ENCODE measurements at regions not wholly inside any gene's neighbourhood (a gene's known extent, or its start where the extent isn't known, plus 50 kb on each side); places are given as distances from the start of the nearest gene placed in this dataset.

DNA sequence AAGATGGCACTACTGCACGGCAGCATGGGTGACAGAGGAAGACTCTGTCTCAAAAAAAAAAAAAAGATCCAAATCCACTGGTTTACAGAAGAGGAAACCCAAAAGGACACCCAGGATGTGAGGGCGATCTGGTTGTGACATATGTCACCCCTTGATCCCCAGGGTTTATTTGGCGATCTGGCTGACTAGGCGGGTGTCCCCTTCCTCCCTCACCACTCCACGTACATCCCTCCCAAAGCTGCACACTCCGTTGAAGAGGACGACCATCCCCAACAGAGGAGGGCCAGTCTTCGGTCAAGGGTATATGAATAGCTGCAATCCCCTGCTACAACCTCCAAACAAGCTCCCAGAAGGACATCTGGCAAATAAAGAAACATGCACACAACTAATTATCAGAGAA lies 111.6 kb downstream of the HTR5A start:
- DNase-seq (ENCODE audit: low spot score), result no peak

DNA sequence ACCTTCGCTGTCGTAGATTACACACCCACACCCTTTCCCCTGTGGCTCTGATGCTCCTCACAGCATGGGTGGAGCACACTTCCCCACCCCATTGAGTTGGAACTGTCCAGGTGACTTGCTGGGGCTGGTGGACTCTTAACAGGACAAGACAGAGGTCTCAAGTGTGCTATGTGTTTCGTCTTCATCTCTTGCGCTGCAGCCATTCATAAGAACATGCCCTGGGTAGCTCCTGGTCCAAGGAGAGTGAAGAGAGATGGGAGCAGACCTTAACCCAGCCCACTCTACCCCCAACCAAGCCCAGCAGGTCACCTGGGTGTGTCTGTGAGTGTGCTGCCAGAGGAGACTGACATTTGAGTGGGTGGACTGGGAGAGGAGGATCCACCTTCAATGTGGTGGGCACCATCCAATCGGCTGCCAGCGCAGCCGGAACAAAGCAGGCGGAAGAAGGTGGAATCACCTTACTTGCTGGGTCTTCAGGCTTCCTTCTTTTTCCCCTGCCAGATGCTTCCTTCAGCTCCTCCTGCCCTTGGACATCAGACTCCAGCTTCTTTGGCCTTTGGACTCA lies 112.4 kb downstream of the HTR5A start:
- no peak for DNase-seq (ENCODE audit: low spot score)

DNA sequence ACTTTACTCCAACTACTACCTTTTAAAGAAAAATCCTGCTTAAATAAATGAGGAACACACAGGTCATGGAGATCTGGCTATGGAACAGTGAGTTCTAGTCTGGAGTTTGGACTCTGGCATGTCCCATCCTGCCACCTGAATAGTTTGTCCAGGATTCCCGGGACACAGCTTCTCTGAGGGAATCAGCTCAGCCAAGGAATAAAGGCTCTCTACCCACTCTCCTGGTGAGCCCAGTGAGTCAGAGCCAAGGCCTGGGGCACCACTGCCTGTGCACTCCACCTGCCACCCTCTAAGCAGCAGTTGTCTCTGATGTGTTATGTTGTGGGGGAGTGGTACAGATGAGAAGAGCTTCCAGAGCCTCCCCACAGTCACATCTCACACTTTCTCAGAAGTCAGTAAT lies 113.5 kb downstream of the HTR5A start:
- DNase-seq (ENCODE audit: low spot score), result no peak

DNA sequence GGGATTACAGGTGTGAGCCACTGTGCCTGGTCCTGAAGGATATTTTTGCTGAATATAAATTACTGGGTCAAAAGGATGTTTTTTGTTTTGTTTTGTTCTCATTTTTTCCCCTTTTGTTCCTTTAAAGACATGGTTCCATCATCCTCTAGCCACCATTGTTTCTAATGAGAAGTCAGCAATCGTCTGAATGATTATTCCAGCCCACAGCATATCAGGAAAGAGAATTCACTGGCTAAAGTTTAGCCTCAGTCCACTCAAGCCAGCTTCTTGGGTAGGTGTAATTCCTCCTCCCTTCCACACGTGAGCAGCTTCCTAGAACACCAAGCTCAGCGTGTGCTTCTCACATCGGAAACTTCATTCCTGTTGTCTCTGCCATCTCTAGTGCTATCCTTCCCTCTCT lies 112.8 kb upstream of the INSIG1 start:
- DNase-seq (ENCODE audit: low spot score), result no peak

DNA sequence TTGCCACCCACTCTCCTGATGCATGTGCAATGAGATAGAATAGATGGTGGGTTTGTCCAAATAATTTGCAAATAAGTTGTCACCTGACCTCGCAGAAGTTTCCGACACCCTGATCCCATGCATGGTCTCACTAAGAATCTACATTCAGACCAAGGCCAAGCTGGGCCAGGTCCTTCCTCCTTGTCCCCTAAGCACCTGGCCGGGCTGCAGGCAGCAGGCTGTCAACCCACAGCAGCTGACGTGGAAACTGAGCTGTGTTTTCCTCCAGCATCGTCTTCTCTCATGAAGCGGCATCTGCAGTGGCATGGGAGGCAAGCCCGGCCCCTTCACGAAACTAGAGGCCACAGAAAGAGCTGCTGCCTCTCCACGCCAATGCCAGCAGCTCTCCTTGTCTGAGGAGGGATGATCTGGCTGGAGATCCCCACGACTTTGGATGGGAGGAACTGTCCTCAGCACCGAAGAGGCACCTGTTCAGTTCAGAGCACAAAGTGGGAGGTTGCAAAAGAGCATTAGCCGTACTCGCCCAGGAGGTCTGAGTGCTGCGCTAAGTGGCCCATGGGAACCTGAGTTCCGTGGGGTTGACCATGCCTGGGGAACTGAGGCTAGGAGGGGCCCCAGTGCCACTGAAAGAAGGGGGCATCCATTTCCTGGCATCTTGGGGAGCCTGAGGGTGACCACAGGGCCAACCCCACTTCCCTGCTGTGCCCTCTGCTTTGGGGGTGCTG lies 110.5 kb upstream of the INSIG1 start:
- DNase-seq (ENCODE audit: low spot score), result no peak

DNA sequence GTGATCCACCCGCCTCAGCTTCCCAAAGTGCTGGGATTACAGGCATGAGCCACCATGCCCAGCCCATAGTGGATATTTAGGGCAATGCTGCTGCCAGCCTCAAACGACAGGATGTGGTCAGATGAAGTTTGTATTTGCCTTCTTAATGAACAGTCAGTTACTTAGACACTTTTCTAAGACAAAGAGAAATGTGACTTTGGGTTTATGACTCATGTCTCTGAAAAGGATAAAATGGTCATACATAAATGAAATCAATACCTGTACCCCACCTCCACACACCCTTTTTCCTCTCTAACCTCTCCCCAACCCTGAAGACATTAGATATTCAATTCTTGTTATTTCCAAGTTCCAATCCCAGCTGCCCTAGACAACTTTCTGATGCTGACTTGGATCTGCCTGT lies 109.3 kb upstream of the INSIG1 start:
- DNase-seq (ENCODE audit: low spot score), result no peak

DNA sequence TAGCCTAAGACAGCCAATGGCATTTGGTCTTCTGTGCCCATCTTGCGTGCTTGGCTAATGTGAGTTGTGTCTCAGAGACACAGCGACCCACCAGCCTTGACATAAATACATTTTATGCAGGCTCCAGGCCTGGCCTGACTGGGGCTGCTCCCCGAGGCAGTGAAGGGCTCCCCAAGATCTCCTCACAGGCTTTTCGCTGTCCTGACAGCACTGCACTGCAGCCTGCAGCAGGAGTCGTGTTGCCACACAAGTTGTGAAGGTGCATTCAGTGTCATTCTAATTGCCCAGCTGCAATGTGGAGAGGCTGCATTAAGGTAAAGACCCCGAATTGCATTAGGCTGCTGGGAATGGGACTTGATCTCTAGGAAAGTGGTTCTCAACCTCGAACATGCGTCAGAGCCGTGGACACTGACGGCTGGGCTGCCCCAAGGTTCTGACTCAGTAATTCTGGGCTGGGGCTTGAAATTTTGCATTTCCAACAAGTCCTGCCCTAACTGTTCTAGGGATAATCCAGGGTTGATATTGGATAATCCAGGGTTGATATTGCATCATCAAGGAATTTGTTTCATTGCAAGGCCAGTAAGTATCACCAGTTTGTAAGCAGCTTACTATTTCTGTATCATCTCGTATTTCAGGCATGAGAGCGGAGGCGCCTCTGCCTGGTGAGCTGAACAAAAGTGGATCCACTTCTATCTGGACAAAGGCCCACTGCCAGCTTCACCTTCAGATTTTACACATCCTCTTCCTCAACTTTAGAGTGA lies 108.7 kb upstream of the INSIG1 start:
- DNase-seq (ENCODE audit: low spot score), result no peak

DNA sequence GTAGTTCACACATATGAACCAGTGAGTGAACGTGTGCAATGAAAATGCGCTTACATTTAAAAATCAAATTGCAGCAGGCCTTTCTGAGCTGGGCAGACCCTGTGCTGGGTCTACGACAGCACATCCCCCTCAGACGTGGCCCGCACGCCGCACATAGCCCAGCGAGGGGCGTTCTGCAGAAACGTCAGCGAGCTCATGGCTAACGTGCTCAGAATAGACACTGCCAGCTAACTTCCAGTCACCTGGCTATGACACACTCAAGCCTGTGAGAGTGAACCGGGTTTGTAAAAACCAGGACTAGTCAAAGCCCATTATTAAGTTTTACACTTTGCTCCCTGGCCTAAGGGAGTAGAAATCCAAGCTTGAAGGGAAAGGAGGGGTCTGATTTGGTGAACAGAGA lies 108.1 kb upstream of the INSIG1 start:
- DNase-seq (ENCODE audit: low spot score), result no peak

DNA sequence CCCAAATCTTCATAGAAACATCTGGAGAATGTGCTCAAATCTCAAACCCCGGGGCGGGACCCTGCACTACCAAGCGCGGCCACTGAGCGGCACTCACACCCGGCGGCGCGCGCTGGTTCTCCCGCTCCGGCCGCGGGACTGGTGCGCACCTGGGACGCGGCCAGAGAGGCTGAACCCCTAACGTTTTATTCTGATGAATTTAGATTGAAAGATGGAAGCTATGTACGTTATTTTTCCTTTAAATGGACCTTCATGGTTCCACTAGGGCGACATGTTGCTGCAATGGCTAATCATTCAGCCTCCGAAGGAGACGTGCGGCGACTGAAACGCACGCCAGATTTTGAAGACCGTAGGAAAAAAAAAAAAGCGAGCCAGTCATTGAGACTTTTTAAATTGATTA lies 107.0 kb upstream of the INSIG1 start:
- DNase-seq (ENCODE audit: low spot score), result peak; percentile 63

DNA sequence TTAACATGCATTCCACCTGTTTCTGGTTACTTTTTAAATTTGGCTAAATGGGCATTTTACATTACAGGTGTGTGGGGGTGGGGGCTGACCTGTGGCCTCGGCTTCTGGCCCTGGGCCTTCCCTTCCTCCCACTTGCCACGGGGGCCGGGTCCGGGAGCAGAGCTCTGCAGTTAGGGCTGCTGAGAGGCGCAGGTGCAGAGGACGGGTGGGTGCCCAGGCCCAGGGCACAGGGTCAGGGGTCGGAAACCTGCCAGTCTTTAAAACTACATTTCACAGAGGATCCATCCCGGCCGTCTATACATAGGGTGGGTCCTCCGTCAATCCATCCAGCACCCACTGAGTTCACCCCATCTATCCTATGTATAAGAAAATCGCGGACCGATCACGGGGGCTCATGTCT lies 106.5 kb upstream of the INSIG1 start:
- no peak for DNase-seq (ENCODE audit: low spot score)

DNA sequence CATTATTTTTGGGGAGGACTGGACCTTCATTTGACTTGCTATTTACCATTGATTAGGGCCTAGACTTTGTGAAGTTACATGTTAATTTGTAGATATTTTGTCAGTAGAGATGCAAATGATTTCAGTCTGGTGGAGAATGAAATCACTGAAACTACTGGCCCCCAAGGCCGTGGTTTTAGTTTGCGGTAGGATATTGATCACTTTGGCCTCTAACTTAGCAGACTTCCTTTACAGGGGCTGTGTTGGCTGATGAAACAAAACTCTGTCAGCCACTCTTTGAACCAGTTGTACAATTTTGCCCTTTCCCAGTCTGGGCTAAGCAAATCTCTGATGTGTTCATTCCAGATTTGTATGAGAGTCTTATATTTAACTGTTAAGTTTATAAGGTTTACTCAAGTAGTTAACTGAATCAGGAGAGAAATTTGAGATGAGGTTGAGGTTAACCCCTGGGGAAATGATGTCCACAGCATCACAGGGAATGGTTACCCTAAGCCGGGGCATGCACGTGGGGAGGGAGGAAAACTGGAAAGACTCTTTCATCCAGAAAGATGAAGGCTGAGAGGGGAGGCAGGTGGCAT lies 105.7 kb upstream of the INSIG1 start:
- DNase-seq (ENCODE audit: low spot score), result no peak

DNA sequence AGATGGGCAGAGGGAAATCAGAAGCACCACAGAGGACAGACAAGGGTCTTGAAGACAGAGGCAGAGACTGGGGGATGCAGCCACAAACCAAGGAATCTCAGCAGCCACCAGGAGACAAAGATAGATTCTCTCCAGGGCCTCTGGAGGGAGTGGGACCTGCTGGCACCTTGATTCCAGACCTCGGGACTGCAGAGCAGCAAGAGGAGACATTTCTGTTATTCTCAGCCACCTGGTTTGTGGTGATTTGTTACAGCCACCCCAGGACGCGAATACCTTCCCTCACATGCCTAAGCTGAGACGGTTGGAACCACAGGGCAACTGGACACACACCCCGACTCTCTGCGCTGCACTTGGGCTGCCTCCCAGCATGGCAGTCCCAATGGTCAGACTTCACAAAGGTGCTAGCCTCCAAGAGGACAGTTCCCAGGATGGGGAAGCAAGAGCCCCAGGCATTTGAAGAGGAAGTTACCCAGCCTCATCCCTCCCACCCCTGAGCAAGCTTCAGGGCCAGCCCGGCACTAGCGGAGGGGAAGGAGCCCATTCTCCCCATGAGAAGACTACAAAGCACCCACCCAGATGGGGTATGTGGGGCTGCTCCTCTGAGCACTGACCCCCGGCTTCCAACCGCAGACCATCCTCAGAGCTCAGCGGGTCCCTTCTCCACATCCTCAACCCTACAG lies 104.6 kb upstream of the INSIG1 start:
- no peak for DNase-seq (ENCODE audit: low spot score)

DNA sequence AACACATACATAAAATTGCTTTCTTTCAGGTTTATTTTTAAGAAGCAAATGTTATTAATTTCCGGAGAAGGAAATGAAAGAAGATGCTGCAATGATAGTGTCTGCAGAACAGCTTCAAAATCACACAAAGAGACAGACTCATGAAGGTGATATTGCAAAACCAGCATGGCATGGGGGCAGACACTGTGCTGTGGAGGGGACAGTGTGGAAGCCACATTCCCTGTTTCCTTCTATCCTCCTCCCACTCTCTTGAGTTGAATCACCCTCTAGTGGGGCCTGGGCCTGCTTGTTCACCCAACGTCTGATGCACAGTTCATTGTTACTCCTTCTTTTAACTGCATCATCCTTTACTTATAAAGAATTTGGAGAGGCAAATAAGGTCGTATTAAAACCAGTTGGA lies 104.0 kb upstream of the INSIG1 start:
- no peak for DNase-seq (ENCODE audit: low spot score)

DNA sequence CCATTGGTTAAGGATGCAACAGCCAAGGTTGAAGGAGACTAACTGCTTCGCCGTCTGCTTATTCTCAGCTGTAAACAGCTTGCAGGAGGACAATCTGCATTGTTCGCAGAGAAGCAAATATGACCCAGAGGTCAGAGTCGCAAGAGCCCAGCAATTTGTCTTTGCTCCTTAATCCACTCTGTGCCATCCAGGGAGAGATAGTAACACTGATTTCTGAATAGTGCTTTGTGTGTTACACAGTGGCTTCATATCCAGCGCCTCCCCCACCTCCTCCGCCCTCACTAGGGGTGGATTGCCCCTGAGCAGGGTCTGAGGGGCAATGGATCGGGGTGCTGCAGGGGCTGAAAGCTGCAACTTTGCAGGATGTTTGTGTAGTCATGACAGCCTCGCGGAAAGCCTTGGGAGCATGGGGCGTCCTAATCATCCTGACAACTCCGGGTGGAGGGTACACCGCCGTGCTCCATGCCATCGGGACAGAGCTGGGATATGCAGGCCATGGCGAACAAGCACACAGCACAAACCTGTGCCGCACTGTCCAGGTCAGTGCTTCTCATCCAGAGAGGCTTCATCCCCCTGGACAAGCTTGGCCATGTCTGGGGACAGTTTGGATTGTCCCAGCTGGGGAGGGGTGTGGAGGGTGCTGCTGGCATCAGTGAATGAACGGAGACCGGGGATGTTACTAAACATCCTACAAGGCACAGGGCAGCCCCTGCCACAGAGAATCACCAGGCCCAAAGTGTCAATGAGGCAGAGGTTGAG lies 103.1 kb upstream of the INSIG1 start:
- no peak for DNase-seq (ENCODE audit: low spot score)

DNA sequence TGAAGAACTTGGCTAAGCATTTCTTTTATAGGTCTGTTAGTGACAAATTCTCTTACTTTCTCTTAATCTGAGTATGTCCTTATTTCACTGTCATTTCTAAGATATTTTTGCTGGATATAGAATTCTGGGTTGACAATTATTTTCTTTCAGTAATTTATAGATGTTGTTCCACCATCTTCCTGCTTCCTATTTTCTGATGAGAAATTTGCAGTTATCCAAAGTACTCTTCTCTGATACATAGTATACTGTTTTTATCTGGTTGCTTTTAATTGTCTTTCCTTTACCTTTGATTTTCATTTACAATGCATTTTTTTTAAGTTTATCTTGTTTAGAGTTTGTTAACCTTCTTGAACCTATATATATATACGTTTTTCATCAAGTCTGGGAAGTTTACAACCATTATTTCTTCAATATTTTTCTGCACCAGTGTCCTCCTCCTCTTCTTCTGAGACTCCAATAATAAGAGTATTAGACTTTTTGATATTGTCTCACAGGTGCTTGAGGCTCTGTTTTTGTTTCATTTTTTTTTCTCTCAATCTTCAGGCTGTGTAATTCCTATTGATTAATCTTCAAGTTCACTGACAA lies 101.6 kb upstream of the INSIG1 start:
- no peak for DNase-seq (ENCODE audit: low spot score)

DNA sequence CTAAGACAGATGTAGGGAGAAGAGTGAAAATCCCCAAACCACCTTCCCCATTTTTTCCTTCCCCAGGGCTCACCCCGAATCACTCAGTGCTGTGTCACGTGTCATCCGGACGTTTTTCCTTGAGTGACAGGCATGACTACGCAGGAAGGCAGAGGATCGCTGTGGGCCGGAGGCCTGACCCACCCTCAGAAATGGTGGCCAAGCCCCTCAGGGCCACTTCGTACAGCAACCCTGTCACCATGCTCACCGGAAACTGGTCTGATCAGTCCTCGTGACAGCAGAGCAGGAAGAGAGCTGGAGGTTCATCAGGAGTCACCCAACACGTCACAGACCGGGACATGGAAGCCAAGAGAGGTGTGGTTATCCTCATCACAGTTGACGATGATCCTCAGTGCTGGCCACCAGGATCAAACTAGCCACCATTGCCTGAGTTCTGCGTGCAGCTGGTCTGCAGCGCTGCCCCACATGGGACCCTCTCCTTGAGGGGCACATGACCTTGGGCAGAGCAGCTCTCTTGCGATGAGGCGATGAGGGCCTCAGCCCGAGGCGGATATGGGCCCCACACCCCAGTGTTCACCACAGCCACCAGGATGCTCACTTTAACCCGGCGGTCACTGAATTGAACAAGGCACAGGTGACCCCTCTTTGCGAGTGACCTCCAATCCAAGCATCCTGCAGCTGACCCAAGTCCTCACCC lies 99.3 kb upstream of the INSIG1 start:
- no peak for DNase-seq (ENCODE audit: low spot score)

DNA sequence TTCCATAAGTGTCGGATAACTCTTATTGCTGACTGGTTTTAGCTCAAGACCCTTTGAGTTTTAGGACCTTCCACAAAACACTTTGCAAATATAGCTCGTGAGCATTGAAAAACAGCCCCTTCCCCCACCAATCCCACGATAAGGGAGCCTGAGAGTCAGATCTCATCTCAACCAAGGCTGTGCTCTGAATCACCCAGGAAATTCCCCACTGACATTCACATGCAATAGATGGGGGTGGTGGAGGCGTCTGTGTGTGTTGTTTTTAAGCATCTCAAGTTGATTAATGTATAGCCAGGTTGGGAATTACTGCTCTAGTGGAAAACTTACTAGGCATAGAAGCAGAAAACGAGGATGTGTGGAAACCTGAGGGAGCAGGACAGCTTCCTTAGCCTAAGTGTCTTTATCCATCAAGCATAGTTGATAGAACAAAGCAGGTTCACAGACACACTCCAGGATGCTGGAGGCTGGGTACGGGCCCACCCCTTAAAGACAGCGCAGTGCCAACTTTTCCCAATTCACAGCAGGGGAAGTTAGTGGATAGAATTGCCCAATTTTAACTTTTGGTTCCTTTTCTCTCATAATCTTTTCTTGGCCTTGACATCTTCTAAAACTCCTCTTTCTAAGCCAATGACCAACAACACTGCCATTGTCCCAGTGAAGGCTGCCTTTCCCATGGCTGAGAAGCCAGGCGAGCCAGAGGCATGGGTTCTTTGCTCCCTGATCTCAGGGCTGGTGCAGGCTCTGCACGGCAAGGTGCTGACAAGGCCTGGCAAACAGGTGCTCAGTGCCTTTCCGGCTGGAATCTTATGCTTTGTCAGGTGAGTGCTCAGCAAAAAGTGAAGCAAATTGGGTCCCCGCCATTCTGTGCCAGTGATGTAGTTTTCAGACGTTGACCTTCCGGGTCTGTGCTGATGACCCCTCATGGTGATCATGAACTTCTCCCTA lies 98.5 kb upstream of the INSIG1 start:
- peak; percentile 21 for DNase-seq (ENCODE audit: low spot score)

DNA sequence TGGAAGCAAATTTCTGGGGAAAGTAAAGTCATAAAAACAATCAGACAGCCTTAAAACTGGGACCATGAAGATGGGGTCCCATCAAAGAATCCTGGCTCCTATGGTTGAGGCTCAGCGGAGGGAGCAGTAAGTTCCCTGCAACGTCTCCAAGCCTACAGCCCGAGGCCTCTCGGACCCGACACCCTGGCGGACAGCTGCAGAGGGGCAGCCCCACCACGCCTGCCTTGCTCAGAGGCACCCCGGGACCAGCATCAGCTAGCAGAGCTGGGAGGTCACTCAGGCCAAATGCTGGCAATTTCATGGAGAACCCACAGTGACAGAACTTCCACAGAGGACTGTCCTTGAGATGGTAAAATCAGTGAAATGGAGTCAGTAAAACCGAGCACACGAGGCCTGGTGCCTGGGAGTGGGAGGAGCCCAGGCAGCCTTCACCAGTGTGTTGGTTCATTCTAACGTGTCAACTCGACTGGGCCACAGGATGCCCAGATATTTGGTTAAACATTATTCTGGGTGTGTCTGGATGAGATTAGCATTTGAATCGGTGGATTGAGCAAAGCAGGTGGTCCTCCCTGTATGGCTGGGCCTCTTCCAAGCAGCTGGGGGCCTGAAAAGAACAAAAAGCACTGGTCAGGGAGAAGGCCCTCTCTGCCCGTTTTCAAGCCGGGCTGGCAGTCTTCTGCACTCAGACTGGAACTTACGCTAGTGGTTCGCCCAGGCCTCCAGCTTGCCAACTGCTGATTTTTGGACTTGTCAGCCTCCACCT lies 96.2 kb upstream of the INSIG1 start:
- no peak for DNase-seq (ENCODE audit: low spot score)
